Neuron (in vitro differentiated cells): ENCODE measurements at regions not wholly inside any gene's neighbourhood (a gene's known extent, or its start where the extent isn't known, plus 50 kb on each side); places are given as distances from the start of the nearest gene placed in this dataset.

Experiments
- H2AFZ ChIP-seq: one replicate; pipeline ENCODE4 v1.6.1; 2013; ENCODE audit warnings: low read depth, mild to moderate bottlenecking, inconsistent platforms, low read length, moderate library complexity
- H3K27me3 ChIP-seq: one replicate; pipeline ENCODE4 v1.6.1; 2013; ENCODE audit warnings: low read length; ENCODE audit not compliant: insufficient read depth
- H3K36me3 ChIP-seq: one replicate; pipeline ENCODE4 v1.6.1; 2013; ENCODE audit warnings: low read length; ENCODE audit not compliant: insufficient read depth
- H3K4me1 ChIP-seq: one replicate; pipeline ENCODE4 v1.6.1; 2013; ENCODE audit warnings: low read length; ENCODE audit not compliant: insufficient read depth
- H3K4me3 ChIP-seq: 2 replicates; pipeline ENCODE4 v1.5.1; 2013; ENCODE audit warnings: mild to moderate bottlenecking, low read length, moderate library complexity
- H3K9me3 ChIP-seq: one replicate; pipeline ENCODE4 v1.6.1; 2013; ENCODE audit warnings: low read length

DNA sequence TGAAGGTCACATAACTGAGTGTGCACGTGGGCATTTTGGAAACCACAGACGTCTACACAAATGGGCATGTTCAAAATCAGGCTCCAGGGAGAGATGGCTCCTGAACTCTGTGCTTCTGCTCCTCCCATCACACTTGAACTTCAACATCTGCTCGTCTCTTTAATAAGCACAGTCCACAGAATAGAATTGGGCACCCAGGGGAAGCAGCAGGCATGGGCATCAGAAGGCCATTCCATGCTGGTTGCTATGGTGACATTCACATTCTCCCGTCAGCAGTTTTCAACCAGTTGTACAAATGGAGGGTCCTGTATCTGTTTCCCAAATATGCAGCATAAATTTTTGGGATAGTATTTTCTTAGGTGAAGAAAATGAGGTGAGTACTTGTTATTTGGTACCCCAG, 183.7 kb upstream of the COPS8 start:
- Histone ChIP-seq H3K4me1 (peaks cover 36% of the 10 kb centered on the region), H3K36me3 (no peaks in the 10 kb centered on the region), H3K27me3 (no peaks in the 10 kb centered on the region), H2AFZ (no peak overlapping the region), H3K4me3 (no peak overlapping the region), H3K9me3 (peaks cover under 1% of the 10 kb centered on the region)

DNA sequence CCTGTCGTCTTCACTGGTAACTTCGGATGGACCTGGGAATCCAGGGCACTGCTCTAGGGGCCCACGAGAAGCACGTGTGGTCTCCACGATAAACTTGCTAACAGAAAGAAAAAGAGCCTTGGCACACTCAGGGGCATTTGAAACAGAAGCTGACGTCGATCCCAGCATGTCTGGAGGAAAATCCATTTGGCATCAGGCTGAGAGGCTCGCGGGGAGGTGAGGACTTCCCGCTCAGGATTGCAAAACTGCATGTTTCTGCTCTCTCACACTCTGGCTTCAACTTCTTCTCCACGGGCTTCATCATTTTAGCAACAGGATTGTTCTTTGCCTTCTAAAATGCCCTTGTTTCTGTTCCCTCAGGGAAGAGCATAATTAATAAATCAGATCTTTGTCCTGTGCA, 181.7 kb upstream of the COPS8 start:
- peaks cover 34% of the 10 kb centered on the region for H3K4me1 ChIP-seq
- no peaks in the 10 kb centered on the region for H3K9me3 ChIP-seq
- H3K4me3 ChIP-seq = no peak overlapping the region
- H3K36me3 ChIP-seq = no peaks in the 10 kb centered on the region
- no peaks in the 10 kb centered on the region for H3K27me3 ChIP-seq
- no peak overlapping the region for H2AFZ ChIP-seq

DNA sequence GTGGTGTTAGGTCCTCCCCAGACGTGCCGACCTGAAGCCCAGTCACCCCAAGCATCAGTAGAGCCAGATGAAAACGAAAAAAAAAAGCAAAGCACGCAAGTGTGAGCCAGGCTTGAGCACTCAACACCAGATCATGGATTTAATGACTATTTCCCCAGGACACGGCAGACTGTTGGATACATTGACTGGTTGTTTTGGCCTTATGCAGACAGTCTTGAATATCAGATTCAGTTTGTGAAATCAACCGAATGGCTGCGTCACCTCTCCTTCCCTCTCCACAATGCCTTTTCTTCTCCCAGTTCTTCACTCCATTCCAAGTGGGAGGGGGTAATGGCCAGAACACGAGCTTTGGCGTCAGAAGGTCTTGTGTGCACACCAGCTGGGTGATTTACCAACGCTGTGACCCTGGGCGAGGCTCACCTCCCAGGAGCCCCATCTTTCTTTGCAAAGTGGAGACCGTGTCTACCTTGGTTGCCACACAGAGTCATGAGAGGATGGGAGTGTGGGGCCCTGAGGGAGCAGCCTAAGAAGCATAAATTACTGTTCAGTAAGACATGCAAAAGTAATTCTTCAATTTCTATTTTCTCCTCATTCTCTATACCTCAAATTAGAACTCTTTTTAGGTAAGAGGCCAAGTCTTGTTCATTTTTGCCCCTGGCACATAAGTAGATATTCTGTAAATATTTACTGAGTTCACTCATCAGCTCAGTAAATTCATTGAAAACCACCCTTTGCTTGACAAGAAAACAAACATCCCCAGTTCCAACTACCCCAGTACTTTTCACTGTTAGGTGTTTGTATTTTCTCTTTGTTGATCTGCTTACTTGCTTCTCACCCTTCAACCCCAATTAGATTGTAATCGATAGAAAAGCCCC, 181.1 kb upstream of the COPS8 start:
- H2AFZ ChIP-seq = no peak overlapping the region
- H3K36me3 ChIP-seq = no peaks in the 10 kb centered on the region
- H3K27me3 ChIP-seq = no peaks in the 10 kb centered on the region
- H3K4me3 ChIP-seq = no peak overlapping the region
- no peaks in the 10 kb centered on the region for H3K9me3 ChIP-seq
- peaks cover 30% of the 10 kb centered on the region for H3K4me1 ChIP-seq

DNA sequence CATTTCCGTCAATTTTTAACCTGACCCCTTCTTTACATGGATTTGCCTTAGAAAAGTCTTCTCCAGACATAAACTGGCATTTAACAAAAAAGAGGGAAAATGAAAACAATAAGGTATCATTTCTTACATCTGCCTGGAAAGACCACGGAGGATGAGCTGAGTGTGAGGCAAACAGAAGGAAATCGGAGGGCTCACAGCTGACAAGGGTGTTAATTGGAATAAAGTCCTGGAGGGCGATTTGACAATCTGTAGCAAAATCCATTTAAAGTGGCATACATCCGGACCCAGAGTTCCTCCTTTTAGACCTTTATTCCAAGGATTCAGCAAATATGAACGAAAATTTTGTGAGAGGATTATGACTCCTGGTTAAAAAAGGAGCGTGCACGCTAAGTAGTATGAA, 179.7 kb upstream of the COPS8 start:
- Histone ChIP-seq H3K27me3 (no peaks in the 10 kb centered on the region), H2AFZ (no peak overlapping the region), H3K9me3 (no peaks in the 10 kb centered on the region), H3K4me1 (peaks cover 20% of the 10 kb centered on the region), H3K36me3 (no peaks in the 10 kb centered on the region), H3K4me3 (no peak overlapping the region)

DNA sequence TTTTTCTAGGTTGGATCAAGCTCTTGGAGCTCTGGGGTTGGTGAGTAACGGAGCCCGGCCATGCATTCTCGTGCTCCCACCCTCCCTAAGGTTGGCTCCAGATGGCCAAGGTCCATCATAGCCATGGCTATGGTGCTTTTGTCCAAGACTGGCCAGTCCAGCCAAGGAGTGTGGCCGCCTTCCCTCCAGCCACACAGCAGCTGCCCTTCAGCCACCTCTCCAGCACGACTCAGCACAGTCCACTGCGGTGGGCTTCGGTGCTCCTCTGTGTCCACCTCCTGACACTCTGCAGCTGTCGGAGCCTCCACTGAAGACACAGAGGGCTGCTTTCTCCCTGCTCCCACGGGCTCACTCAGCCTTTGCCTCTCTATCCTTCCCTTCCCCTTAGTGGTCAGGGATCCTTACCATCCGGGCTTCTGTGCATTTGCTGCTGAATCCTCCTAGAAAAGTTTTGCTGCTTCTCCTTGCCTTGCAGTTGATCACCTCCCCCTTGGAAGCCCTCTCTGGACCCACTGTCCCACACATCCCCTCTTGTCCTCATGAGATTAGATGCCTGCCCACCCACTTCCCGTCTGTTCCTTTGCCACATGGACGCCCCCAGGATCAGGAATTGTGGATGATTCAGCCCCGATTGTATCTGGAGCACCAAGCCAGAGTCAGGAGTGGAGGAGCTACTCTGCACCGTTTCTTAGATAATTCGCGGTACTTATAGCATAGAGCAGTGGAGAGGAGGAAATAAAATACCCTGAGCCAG, 177.1 kb upstream of the COPS8 start:
- no peaks in the 10 kb centered on the region for H3K27me3 ChIP-seq
- H3K4me1 ChIP-seq = peaks cover 15% of the 10 kb centered on the region
- no peak overlapping the region for H3K4me3 ChIP-seq
- H2AFZ ChIP-seq = no peak overlapping the region
- H3K36me3 ChIP-seq = no peaks in the 10 kb centered on the region
- H3K9me3 ChIP-seq = no peaks in the 10 kb centered on the region

DNA sequence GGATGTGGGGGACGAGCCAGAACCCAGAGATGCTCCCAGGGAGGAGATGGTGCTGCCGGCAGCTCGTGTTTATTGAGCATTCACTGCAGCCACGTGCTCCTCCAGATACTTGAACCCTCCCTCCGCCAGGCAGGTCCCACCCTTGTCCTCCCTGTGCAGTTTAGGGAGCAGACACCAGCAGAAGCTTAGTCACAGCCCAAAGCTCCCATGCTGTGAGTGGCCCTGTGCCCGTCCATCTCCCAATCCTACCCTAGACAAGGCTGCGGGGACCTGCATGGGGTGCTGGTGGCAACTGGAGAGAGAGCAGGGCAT, 176.5 kb upstream of the COPS8 start:
- H3K36me3 ChIP-seq = no peaks in the 10 kb centered on the region
- H3K27me3 ChIP-seq = no peaks in the 10 kb centered on the region
- H3K4me1 ChIP-seq = peaks cover 19% of the 10 kb centered on the region
- no peak overlapping the region for H2AFZ ChIP-seq
- no peak overlapping the region for H3K4me3 ChIP-seq
- no peaks in the 10 kb centered on the region for H3K9me3 ChIP-seq

DNA sequence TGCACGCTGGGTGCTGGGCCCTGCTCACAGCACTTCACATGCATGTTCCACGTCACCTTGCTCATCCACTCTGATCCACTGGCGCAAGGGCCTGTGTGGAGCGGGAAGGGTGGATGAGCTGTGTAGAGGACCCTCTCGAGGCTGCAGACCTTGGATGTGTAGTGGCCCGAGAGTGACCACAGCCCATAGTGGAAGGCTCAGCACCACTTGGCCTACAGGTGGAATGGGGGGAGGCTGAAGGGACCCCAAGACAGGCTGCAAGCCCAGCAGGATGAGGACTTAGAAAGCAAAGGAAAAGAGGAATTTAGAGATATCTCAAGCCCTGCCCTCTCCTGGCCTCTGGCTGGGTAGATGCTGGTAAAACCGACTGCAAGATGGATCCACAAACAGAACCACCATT, 175.9 kb upstream of the COPS8 start:
- no peak overlapping the region for H3K4me3 ChIP-seq
- H3K36me3 ChIP-seq = no peaks in the 10 kb centered on the region
- no peaks in the 10 kb centered on the region for H3K27me3 ChIP-seq

DNA sequence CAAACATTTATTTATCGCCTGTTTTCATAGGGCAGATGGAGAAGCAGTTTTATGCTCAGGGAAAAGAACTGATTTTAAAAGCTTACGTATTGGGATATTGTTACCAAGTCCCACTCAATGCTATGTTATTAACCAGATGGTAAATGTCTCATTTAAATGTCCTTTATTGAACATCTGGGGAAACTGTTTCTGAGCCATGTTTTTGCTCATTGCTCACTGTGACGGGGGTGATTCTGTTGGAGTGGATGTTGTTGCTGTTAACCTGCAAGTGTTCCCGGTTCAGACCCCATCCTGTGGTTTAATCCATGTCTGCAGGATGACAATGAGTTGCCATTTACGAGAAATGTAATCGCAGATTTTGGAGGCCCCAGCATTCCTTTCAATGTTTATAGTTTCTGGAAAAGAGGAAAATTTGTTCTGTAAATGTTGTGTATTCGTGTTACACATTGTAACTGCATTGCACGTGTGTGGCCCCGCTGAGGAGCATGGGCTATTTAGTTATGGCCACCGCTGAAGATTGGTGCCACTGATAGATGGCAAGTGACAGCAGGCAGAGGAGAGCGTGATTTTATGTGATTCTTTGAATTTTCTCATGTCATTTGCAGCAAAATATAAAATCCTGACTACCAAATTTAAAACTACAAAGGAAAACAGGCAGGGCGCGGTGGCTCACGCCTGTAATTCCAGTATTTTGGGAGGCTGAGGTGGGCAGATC, 174.8 kb upstream of the COPS8 start:
- H3K36me3 ChIP-seq = no peaks in the 10 kb centered on the region
- no peaks in the 10 kb centered on the region for H3K9me3 ChIP-seq
- H3K4me3 ChIP-seq = no peak overlapping the region
- H3K27me3 ChIP-seq = no peaks in the 10 kb centered on the region
- H2AFZ ChIP-seq = no peak overlapping the region
- H3K4me1 ChIP-seq = peaks cover 34% of the 10 kb centered on the region

More for the DNA sequence above, 175.9 kb upstream of the COPS8 start:
- no peaks in the 10 kb centered on the region for H3K9me3 ChIP-seq
- H2AFZ ChIP-seq = no peak overlapping the region
- peaks cover 25% of the 10 kb centered on the region for H3K4me1 ChIP-seq

DNA sequence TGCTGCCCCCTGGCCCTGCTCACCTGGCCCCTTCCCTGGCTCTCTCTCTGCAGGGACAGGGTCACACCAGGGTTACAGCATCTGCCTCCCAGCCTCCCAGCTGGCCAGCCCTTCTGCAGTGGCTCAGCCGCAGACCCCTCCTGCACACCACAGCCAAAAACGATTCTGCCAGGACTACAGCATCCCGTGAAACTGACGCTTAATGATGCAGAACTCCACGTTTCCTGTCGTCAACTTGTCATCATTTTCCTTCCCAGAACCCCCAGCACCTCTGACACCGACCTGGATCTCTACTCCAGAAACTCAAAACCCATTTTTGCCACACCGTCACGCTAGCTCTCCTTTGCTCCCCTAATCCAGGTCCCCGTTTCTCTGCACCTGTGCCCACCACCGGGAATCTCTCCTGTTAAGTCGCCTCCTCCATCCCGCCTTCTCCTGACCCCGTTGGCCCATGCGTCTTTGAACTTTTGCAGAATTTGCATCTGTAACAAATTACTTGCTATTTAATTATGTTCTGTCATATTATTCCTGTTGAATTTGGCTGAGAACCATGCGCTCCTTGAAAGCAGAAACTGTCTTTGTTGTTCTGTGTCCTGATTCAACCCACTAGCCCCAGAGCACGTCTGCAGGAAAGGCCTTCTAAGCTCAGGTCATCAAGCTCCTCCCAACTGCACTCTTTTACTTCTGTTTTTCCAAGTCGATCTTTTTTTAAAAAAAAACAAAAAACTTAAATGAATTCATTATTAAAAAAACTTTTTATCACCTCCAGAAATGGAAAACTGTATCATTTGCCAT, 173.2 kb upstream of the COPS8 start:
- Histone ChIP-seq H3K27me3 (no peaks in the 10 kb centered on the region), H3K4me3 (no peak overlapping the region), H2AFZ (no peak overlapping the region), H3K9me3 (no peaks in the 10 kb centered on the region), H3K36me3 (no peaks in the 10 kb centered on the region), H3K4me1 (peaks cover 43% of the 10 kb centered on the region)

DNA sequence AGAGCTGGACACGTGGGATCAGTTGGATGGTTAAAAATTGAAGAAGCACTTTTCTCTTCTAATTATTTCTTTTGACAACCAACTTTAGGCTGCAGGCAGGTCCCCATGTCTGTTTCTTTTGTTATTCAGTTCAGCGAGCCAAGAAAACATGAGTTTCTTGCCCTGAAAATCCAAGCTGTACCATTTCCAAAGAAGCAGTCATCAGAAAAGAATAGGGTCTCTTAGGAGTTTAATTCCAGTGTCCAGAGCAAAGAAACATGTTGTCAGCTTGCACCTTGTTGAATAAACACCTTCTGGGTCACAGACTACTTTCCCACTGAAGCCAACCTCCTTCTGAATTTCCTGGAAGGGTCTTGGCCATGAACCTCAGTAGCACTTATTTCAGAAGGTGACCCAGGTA, 170.5 kb upstream of the COPS8 start:
- H3K36me3 ChIP-seq = no peaks in the 10 kb centered on the region
- H2AFZ ChIP-seq = no peak overlapping the region
- no peaks in the 10 kb centered on the region for H3K27me3 ChIP-seq
- no peak overlapping the region for H3K4me3 ChIP-seq
- H3K9me3 ChIP-seq = no peaks in the 10 kb centered on the region
- peaks cover 49% of the 10 kb centered on the region for H3K4me1 ChIP-seq

DNA sequence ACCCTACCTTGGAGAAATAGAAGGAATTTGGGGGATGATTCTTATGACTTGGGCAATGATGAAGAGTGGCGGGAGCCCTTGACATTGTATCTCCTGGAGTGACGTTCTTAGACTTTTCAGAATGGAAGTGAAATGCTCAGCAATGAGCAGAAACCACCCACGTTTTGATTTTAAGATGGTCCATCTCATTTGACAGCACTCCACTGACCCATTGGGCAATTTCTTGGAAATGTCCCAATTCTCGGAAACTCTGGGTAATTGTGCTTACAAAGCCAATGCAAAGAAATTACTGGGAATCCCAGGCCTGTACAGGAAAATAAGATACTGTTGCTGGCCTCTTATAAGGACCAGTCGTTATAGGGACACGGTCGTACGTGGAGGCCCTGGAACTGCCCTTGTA, 170.0 kb upstream of the COPS8 start:
- H3K4me1 ChIP-seq = peaks cover 49% of the 10 kb centered on the region
- no peak overlapping the region for H2AFZ ChIP-seq
- no peak overlapping the region for H3K4me3 ChIP-seq
- no peaks in the 10 kb centered on the region for H3K27me3 ChIP-seq
- no peaks in the 10 kb centered on the region for H3K9me3 ChIP-seq
- H3K36me3 ChIP-seq = no peaks in the 10 kb centered on the region

DNA sequence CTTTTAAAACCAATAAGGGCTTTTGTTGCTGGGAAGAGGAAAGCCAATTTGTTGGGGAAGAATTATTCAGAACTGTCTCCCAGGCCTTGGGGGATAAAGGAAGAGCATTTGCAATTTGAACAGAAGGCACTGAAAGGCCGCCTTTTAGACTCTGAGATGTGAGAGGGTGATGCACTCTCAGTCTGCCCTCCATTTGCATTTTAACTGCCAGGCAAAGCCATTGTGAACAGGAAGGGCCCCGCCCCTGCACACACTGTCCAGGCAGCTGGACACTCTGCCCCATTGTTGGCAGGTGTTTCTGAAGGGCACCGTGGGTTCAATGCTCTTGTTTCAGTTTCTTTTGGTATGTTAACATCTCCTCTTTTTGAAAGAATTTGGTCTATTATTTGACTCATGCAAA, 169.5 kb upstream of the COPS8 start:
- peaks cover 49% of the 10 kb centered on the region for H3K4me1 ChIP-seq

More for the DNA sequence above, 169.5 kb upstream of the COPS8 start:
- Histone ChIP-seq H3K4me3 (no peak overlapping the region), H3K27me3 (no peaks in the 10 kb centered on the region), H3K9me3 (no peaks in the 10 kb centered on the region), H3K36me3 (no peaks in the 10 kb centered on the region), H2AFZ (no peak overlapping the region)
